SK-N-MC (cell line): ENCODE measurements at regions not wholly inside any gene's neighbourhood (a gene's known extent, or its start where the extent isn't known, plus 50 kb on each side); places are given as distances from the start of the nearest gene placed in this dataset.

ENCODE experiments used
- EZH2 ChIP-seq: fragments of 200-600 bp; sonication (generic); IDR thresholded peaks from one replicate; pipeline ENCODE4 v1.6.1; 2017; ENCODE audit warnings: antibody characterized with exemption
- FOXP2 ChIP-seq: optimal IDR thresholded peaks from 2 replicates; pipeline ENCODE3; 2011; ENCODE audit warnings: mild to moderate bottlenecking, moderate library complexity; ENCODE audit not compliant: insufficient read depth; ENCODE audit errors: extremely low read length, control extremely low read depth
- POLR2AphosphoS5 ChIP-seq: IDR thresholded peaks from 2 replicates; pipeline ENCODE4 v1.6.1; 2012; ENCODE audit warnings: mild to moderate bottlenecking, low read depth, low read length, borderline replicate concordance

- no peak for TF ChIP-seq POLR2AphosphoS5
- no peak for TF ChIP-seq EZH2
- TF ChIP-seq FOXP2, result no peak
Observed at GRCh38 chrX:2614911-2615310, 76.2 kb upstream of the CD99 start.
